ENCODE measurements at regions not wholly inside any gene's neighbourhood (a gene's known extent, or its start where the extent isn't known, plus 50 kb on each side); places are given as distances from the start of the nearest gene placed in this dataset.
"Not testable (repeated sequence)": the region's sequence is repeated elsewhere in the genome, so short reads cannot be mapped to it uniquely, and the experiment has no call there.

DNA sequence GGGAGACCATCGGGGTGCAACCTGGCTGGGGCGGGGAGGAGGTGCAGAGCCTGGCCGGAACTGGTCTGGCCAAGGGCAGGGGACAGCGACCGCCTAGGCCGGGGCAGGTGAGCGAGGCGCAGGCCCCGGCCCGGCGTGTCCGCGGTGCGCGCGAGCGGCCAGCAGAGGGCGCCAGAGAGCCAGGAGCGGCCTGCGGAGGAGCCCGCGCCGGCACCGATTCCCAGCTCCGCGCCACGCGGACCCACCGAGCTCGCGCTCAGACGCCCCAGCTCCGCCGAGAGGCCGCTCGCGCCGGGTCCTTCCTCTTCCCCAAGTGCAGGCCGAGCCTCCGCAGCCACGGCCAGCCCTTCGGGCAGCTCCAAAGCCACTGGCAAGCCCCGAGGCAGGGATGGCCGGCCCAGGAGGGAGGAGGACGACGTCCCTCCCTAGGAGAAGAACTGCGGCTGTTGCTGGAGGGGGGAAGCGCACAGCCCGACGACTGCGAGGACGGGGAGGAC, 128.9 kb upstream of the HMX1 start:
- TF ChIP-seq, protein P1, sequence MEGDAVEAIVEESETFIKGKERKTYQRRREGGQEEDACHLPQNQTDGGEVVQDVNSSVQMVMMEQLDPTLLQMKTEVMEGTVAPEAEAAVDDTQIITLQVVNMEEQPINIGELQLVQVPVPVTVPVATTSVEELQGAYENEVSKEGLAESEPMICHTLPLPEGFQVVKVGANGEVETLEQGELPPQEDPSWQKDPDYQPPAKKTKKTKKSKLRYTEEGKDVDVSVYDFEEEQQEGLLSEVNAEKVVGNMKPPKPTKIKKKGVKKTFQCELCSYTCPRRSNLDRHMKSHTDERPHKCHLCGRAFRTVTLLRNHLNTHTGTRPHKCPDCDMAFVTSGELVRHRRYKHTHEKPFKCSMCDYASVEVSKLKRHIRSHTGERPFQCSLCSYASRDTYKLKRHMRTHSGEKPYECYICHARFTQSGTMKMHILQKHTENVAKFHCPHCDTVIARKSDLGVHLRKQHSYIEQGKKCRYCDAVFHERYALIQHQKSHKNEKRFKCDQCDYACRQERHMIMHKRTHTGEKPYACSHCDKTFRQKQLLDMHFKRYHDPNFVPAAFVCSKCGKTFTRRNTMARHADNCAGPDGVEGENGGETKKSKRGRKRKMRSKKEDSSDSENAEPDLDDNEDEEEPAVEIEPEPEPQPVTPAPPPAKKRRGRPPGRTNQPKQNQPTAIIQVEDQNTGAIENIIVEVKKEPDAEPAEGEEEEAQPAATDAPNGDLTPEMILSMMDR (IDR thresholded peaks at IDR 0.05), result peak; percentile 81 to 89 (median 88)
- not testable (repeated sequence) for TF ChIP-seq POLR2A (IDR thresholded peaks at IDR 0.05)
